COLO829 (cell line): ENCODE measurements at regions not wholly inside any gene's neighbourhood (a gene's known extent, or its start where the extent isn't known, plus 50 kb on each side); places are given as distances from the start of the nearest gene placed in this dataset.

Experiments
- DNase-seq: peaks from one replicate; pipeline ENCODE4 v3.0.0; 2012; ENCODE audit warnings: low spot score

DNA sequence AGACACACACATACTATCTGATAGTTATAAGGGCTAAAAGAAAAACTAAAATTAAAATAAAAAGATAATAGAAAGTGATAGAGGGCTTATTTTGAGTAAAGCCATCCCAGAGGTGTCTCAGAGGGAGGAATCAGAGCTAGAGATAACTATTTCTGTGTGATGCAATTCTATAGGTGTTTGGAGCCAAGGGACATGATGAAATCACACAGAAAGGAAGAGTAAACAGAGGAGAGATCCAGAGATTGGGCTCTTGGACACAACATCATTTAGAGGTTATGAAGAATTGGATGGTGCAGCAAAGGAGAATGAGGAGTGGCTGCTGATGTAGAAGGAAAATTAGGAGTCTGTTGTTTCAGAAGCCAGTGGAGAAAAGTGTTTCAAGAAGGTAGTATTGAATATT is 393.5 kb downstream of the DIRAS2 start:
- DNase-seq: no peak

DNA sequence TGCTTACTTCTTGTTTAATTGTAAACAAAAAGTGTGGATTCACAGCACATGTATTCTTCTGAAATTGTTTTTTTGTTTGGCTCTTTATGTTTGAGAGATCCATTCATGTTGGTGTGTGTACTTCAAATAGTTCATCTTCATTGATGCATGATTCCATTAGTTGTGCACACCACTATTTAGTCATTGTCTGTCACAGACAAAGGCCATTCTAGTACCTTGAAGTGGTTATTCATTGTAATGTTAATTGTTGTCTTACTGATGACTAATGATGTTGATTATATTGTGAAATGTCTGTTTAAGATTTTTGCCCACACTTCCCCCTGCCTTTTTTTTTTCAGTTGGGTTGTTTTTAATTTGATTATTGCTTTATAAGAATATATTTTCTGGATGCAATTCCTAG is 391.3 kb downstream of the DIRAS2 start:
- DNase-seq: no peak

DNA sequence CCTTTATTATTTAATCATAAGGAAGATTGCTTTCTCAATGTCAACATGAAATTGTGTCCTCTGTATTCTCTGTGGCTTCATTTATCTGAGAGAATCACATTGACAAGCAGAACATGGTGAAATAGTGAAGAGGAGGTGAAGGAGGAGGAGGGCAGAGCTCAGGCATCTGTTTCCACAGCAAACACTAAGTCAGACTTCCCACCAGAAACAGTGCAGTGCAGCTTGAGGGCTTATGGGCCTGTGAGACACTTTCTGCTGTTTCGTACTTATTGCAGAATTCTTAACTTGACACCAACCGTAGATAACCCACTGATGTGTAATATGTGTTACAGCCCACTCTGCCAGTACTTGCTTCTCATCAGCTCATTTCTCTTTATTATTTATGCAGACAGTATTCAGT is 386.3 kb downstream of the DIRAS2 start:
- DNase-seq: no peak

DNA sequence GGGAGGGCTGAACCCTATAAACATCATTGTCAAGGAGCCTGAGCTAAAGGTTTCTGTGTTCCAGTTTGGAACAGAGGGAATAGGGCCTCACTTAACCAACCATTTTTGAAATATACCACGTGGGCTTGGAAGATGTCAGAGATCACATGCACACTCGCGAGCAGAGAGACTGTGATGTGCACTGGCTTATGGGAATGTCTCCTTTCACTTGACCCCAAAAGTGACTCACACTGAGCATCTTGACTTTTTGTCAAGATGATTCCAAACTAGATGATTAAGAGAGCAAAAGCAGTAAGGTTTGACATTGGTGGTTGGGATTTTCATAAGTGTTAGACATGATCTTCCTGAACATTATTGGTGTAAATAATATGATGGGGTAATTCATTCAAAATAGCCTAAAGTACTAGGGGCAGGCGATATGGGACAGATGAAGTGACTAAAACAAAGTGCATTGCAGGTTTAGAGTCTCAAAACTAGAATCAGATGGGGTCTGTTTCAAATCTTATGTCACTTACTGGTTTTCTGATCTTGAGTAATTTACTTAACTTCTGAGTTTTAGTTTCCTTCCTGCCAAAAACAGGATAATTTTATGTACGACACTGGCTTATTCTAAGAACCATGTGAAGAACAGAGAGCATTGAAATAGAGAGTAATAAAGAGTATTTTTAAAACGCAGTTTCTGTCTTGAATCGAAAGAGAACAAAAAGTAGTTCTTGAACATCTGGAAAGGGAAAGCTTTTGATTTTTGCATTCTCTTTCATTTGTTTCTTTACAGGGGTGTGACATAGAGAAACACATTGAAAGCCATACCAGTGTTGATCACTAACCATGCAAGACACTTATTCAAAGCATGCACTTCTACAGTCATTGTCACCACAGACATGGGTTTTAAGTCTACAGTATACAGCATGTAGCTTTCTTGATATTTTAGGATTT is 383.0 kb downstream of the DIRAS2 start:
- DNase-seq: no peak

DNA sequence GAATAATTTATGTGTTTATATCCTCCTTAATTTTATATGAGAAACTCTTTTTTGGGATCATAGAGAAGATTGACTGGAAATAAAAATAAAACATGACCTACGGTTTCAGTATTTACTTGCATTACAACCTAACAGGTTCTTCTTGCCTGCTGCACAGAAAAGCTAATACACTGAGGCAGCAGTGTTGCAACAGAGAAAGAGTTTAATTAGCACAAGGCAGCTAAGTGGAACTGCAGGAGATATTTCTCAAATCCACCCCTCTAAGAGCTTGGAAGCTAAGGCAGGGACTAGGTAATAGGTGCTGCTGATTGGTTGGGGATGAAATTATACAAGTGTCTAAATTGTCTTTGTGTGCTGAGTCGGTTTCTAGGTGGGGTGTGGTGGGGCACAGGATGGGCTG is 380.9 kb downstream of the DIRAS2 start:
- DNase-seq: no peak

DNA sequence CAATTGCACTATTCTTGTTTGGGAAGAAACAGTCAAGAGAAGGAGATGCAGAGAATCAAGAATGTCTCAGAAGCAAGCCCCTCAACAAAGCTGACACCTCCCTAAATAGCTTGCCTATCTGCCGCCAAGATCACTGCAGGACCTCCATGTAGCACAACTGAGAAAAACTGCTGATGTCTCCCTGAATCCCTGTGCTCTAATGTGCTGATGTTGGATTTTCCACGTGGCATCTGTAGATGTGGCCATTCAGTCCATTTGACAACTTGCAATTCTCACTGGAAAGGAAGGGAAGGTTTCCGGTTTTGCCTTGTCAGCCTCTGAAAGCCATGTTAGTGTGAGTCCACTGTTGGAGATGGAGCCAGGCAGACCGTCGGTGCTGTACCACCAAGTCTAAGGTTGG is 374.0 kb downstream of the DIRAS2 start:
- DNase-seq: no peak

DNA sequence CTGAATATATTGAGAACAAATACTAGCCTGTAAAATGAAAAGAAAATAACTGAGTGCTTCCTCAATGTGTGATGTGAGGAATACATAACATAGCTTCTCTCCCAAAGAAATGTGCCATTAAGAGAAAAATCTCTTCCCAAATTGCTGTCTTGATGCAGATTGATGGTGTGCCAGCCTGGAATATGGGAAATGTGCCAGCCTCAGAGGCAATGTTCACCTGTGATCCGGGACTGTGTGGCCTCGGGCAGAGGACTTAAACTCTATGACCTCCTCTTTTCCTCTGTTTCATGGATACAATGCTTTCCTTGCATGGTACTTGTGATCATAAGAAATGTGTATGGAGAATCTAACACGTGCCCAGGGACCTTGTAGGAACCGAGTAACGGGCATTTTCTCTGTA is 370.9 kb downstream of the DIRAS2 start:
- no peak for DNase-seq

DNA sequence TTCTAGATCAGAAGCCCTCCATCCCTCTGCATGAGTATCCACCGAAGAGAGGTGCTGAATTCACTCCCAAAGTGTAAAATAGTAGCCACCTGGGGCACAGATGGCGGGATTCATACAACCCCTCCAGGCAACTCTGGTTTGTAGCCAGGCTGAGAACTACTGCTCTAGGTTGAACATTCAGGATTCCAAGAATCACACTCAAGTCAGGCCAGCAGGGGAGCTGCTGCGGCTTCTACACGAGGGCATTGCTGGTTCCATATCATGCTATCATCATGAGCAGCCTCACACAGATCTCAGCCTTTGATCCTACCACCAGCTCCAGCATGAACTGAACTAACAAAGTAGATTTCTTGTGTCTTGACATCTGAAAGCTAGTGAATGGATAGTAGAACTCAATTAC is 367.9 kb downstream of the DIRAS2 start:
- DNase-seq: no peak

DNA sequence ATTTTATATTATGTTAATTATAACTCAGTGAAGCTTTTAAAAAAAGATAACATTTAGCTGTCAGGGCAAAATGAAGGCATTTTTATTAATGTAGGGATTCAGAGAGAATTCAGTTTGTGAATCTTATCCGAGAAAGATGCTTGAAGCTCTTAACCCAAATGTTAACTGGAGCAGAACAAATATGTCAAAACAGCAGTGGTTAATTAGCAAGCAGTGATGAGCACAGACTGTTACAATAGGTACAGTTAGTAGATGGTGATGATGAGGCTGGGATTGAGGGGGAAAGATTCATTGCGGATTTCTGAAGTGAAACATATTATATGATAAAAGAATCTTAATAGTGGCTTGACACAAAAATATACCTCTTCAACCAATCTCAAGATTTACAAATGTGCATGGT is 356.7 kb downstream of the DIRAS2 start:
- DNase-seq: no peak

DNA sequence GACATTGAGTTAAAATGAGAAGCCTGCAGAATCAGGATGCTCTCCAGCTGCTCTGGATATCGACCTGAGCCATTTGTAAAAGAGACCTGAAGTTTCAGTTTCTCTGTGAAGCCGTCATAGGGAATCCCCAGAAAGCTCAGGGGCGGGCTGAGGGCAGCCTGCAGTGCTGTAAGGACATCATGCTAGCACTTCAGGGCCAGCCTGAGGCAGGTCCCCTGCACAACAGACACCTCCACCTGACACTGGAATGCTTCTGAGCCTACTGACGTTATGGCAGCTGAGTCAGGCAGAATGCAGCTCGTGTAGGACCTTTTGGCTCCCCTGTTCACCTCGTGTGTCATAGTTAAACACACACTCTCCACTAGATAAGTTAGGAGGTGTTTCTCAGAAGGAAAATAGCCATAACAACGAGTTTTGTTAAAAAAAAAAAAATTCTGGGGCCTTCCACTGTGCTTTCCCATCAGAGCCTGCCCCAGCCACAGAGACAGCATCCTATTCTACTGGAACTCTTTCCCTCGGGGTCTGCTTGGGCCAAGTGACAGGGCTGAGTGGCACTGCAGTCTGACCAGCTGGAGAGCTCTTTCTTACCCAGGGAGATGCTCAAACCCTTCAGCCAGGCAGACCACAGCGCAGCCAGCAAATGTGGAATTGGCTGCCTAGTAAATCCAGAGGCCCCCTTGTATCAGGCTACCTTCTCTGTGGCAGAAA is 354.9 kb downstream of the DIRAS2 start:
- no peak for DNase-seq

DNA sequence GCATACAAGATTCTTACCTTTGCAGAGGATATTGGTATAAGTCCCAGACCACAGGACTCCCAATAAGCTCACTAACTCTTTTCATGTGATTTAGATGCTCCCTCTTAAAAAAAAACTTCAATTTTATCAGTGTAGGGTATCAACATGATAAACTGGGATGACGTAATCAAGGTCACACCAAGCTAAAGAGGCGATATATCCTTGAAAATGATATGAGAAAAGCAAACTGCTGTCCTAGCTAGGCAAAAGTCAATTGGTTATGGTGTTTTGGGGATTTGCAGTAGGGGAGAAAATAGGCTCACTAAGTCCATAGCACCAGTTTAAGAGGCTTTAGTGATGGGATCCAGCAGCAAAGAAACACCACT is 354.4 kb downstream of the DIRAS2 start:
- DNase-seq: no peak

DNA sequence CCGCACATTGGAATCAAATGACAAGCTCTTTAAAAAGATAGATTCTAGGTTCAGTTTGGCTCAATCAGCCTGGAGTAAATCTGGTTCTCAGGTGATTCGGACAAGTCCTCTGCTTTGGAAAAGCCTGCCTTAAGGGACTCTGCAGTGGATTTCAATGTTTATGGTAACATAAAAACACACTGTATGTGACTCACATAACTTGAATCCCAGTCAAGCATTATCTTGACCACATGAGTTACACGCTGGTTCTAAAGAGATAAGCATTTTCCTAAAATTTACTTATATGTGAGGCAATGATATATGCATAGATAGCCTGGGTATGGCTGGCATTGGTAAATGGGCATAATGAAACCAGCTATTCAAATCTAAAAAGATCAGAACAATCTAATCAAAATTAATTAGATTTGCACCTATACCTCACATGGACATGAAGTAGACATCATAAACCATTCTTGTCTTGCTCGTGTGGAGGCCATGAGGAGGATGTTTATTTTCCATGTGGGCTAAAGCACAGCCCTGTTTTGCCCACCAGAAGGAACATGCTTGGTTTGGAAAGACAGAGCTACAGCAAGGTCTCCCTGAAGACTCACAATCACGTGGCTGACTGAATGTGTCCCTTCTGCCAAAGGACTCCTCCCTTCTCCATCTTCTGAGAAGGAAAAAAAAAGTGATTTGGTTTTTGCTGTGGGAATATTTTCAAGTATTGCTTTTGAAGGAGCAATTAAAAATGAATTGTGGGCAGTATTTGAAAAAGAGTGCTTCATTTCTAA is 351.7 kb downstream of the DIRAS2 start:
- no peak for DNase-seq

DNA sequence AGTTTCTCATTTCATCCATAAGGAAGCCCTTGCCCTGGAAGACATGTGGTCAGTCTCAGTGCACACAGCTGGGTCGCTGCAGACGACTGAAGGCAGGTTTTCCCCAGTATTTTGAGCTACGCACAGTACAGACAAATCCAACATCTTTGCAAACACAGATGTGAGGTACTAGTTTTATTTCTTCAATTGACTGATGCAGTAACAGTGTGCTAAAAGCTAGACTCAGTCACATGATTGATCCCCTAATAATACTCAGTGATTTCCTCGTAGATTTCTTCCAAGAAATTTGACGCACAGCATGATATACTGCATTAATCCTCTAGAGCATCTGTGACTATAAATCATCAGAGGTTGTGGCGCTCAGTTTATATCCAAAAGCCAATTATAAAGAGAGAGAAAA is 346.1 kb downstream of the DIRAS2 start:
- DNase-seq: no peak

DNA sequence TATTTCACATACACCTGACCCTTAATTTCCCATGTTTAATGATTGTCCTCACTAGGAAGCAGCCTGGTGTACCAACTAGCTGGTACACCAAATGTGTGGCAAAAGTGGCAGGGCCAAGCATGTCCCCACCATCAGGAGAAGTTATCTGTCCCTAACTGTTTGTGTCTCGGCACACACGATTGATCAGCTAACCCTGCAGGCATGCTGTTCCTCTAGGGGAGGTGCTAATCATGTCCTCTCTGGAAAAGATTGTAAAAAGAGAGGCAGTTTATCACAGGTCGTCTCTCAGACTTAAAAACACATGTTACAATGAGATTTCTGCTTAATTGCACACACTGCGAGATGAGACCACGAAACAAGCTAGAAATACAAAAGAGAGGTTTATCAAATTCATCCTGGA is 342.7 kb downstream of the DIRAS2 start:
- DNase-seq: no peak

DNA sequence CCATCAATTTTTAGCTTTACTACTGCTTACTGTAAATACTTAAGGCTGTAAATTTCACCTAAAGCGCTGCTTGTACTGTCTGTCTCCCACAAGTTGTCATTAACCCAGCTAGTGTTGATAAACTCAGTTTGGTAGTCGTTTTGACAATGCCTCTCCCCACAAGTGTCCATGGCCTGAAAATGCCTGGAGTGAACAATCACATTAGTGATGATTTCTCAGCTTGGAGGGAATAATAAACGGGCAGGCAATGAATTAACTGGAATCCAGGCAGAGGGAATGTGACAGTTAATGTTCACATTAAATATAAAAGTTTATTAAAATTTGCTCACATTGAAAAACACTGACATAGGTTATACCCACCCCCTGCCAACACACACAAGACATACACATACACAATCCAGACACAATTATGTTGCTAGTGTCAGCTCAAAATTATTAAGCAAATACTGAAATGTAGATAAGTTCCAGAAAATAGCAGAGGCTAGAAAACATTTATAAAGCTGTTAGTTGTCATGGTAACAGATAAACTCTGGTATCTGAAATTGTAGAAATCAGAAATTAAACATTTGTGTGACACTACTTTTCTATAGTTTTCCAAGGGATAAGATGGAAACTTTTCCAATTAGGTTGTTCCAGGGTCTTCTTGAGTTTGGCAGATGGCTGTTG is 341.9 kb downstream of the DIRAS2 start:
- no peak for DNase-seq

DNA sequence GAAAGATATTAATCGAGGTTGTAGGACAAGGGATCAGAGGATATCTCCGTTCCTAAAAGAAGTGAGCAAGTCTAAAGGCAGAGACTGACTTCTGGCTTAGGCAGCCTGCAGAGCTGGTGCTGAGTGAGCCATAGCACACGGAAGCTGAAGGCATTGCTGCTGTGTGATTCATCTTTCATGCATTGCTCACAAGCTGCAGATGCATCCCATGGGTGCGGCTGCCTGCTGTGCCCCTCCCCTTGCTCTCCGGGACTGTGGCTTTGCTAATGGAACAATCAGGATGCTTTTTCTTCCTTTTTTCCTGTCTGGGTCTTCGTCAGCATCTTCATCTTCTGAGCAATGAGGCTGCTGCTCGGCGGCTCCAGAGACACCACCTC is 341.4 kb downstream of the DIRAS2 start:
- DNase-seq: no peak

DNA sequence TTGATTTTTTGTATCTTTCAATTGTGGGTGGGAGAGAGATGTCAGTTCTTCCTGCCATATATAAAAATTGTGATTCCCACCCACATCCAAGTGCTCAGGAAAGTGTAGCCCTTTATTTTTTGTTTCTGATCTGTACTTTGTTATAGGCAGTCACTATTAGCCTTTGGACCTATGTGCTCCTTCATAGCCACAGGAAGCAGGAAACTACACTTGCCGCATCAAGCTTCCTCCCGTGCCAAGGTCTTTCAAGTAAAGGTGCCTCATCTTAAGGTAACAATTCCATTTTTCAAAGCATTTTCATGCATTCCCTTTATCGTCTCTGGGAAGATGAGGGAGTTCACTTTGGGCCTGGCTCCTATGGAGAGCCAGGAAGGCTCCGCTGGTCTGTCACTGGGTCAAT is 339.0 kb downstream of the DIRAS2 start:
- DNase-seq: no peak

DNA sequence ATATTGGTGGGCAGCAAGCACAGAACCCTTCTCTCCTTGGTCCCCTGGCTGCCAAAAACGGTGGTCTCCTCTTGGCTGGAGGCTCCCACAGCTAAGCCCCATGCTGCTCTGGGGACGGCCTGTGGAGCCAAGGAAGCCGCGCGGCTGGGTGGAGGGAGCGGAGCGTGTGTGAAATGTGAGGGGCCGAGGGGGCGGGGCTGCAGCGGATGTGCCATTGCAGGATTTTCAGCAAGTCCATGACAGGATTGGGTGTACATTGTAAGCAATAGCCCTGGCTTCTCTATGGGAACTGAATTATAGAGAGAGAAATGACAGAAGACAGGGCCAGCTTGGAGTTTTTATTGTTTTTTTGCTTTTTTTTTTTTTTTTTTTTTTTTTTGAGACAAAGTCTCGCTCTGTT is 336.5 kb downstream of the DIRAS2 start:
- DNase-seq: no peak

DNA sequence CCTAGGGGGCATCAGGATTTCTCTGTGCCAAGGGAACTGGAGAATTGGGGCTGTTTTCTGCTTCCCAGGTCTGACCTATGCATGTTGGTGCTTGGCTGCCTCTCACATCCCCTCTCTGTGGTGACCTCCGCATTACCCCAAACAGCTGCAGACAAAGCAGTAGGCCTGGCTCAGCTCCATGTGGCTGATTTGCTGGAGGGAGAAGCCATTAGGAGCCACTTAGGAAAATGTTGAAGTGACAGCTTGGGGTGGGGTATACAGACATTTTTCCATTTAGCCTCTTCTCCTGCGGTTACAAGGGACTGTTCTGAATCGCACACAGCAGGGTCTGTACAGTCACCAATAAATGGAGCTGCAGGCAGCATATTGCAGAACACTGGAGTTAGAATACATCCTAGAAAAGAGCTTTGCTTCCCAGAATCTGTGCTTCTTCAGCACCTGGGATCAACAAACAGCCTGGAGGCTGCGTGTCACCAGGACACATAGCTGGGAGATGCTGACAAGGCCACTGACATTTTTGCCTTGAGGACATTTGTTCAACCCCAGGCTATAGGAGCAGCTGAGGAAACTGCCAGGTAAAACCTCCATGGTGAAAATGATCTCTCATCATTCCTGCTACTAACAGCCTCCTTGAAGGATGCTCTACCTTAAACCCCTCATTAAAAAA is 335.3 kb downstream of the DIRAS2 start:
- no peak for DNase-seq

DNA sequence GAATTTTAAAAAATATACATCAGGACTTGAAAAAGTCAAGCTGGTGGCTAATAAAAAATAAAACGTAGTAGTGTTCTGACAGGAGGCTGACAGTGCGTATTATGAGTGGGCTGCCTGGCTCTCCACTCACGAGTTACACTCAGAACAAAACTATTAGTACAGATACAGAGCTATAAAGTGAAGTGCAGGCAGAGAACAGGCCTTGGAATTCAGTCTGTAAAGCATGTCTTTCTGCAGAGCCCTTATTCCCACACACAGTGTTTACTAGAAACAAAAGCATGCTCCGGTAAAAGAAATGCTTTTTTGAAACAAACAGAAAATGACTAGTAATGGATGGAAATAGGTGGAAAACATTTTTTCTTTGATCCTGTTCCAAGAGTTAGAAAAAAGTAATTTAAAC is 334.7 kb downstream of the DIRAS2 start:
- no peak for DNase-seq

DNA sequence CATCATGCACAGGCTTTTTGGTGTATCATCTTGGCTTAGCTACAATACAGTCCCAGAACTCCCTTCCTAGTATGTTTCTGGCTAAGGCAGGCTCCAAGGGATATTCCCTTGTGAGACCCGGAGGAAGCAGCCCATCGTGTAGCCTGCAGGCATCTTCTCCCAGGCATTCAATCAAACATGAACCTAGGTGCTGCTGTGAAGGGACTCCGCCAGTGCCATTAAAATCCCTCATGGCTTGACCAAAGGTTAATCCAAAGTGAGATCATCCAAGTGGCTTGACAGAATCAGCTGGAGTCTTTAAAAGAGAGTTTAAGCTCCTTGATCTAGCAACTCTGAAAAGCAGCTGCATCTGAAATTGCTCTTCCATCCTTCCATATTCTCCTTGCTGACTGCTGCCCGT is 333.9 kb downstream of the DIRAS2 start:
- DNase-seq: no peak
